ENCODE measurements at regions not wholly inside any gene's neighbourhood (a gene's known extent, or its start where the extent isn't known, plus 50 kb on each side); places are given as distances from the start of the nearest gene placed in this dataset.

GRCh38 chr14:85873006-85873405 is 343.1 kb downstream of the FLRT2 start:
- no peak for TF ChIP-seq CTCF (IDR thresholded peaks at IDR 0.05)
- no peak for TF ChIP-seq EZH2 (IDR thresholded peaks at IDR 0.05)
- peak; percentile 40 for TF ChIP-seq EZH2phosphoT487 (IDR thresholded peaks at IDR 0.05)

Measured in neural progenitor cell (in vitro differentiated cells).